Erythroblast (primary cell): ENCODE measurements at regions not wholly inside any gene's neighbourhood (a gene's known extent, or its start where the extent isn't known, plus 50 kb on each side); places are given as distances from the start of the nearest gene placed in this dataset.

Experiments used
- GATA1 ChIP-seq: IDR thresholded peaks from 2 replicates; pipeline ENCODE4 v1.6.1; 2011; ENCODE audit warnings: low read depth, mild to moderate bottlenecking, control low read depth, low read length, moderate library complexity
- POLR2A ChIP-seq: IDR thresholded peaks from 2 replicates; pipeline ENCODE4 v1.6.1; 2011; ENCODE audit warnings: mild to moderate bottlenecking, low read length

- no peak for TF ChIP-seq POLR2A
- TF ChIP-seq GATA1, result no peak
These were observed 560.4 kb downstream of the SPOCK3 start for GRCh38 chr4:166673911-166674310.
